ENCODE measurements at regions not wholly inside any gene's neighbourhood (a gene's known extent, or its start where the extent isn't known, plus 50 kb on each side); places are given as distances from the start of the nearest gene placed in this dataset.

GRCh38 chr15:69533522-69533921 is 80.9 kb downstream of the RPLP1 start:
- no peak for TF ChIP-seq GATA2 (IDR thresholded peaks at IDR 0.05; ENCODE audit: low read depth, low read length)
- TF ChIP-seq GATA3 (IDR thresholded peaks at IDR 0.05; ENCODE audit: low read depth, low read length): no peak
